SK-N-SH treated with all-trans-retinoic acid at 6 μM for 48 hours (cell line): ENCODE measurements at regions not wholly inside any gene's neighbourhood (a gene's known extent, or its start where the extent isn't known, plus 50 kb on each side); places are given as distances from the start of the nearest gene placed in this dataset.

Source experiments
- ATAC-seq: fragments of 200-7000 bp; cut with Tn5 transposase; 3 replicates; pipeline ENCODE4 v1.9.1; 2020; ENCODE audit warnings: mild to moderate bottlenecking, moderate library complexity
- ARNTL ChIP-seq: fragments of 450-650 bp; formaldehyde crosslinking; IDR thresholded peaks from 2 replicates; pipeline ENCODE4 v1.5.0; 2020; ENCODE audit warnings: low read depth, mild to moderate bottlenecking, moderate library complexity, borderline replicate concordance
- BACH2 ChIP-seq: fragments of 250-450 bp; sonication (Bioruptor Pico); IDR thresholded peaks from 2 replicates; pipeline ENCODE4 v1.9.0; 2021; ENCODE audit warnings: mild to moderate bottlenecking, borderline replicate concordance
- CREB5 ChIP-seq: fragments of 250-450 bp; sonication (Bioruptor Pico); IDR thresholded peaks from 2 replicates; pipeline ENCODE4 v1.5.1; 2020; ENCODE audit warnings: low read depth, mild to moderate bottlenecking, moderate library complexity
- CSDC2 ChIP-seq: fragments of 250-450 bp; sonication (Bioruptor Pico); IDR thresholded peaks from 2 replicates; pipeline ENCODE4 v1.5.0; 2020; ENCODE audit warnings: mild to moderate bottlenecking, moderate library complexity
- CSRNP3 ChIP-seq: fragments of 250-450 bp; sonication (Bioruptor Pico); IDR thresholded peaks from 2 replicates; pipeline ENCODE4 v1.5.1; 2021; ENCODE audit warnings: mild to moderate bottlenecking, moderate library complexity
- ESRRG ChIP-seq: fragments of 250-450 bp; sonication (Bioruptor Pico); IDR thresholded peaks from 2 replicates; pipeline ENCODE4 v1.6.1; 2021; ENCODE audit warnings: mild to moderate bottlenecking
- GLIS3 ChIP-seq: fragments of 250-450 bp; sonication (Bioruptor Pico); IDR thresholded peaks from 2 replicates; pipeline ENCODE4 v1.5.0; 2020; ENCODE audit warnings: mild to moderate bottlenecking, moderate library complexity
- ISL1 ChIP-seq: fragments of 250-450 bp; sonication (Bioruptor Pico); IDR thresholded peaks from 2 replicates; pipeline ENCODE4 v2.1.2; 2022; ENCODE audit warnings: mild to moderate bottlenecking, moderate library complexity
- PPARA ChIP-seq: fragments of 250-450 bp; sonication (Bioruptor Pico); IDR thresholded peaks from 2 replicates; pipeline ENCODE4 v1.5.0; 2020; ENCODE audit warnings: mild to moderate bottlenecking, borderline replicate concordance
- RARB ChIP-seq: fragments of 250-450 bp; sonication (Bioruptor Pico); IDR thresholded peaks from 2 replicates; pipeline ENCODE4 v1.8.0; 2021; ENCODE audit warnings: mild to moderate bottlenecking, moderate library complexity
- SNAI2 ChIP-seq: fragments of 250-450 bp; sonication (Bioruptor Pico); IDR thresholded peaks from 2 replicates; pipeline ENCODE4 v1.5.0; 2020; ENCODE audit warnings: mild to moderate bottlenecking, moderate library complexity
- TCF4 ChIP-seq: fragments of 250-450 bp; sonication (Bioruptor Pico); IDR thresholded peaks from 2 replicates; pipeline ENCODE4 v1.8.0; 2021; ENCODE audit warnings: mild to moderate bottlenecking, moderate library complexity, borderline replicate concordance
- TOX ChIP-seq: fragments of 250-450 bp; sonication (Bioruptor Pico); IDR thresholded peaks from 2 replicates; pipeline ENCODE4 v1.8.0; 2021; ENCODE audit warnings: mild to moderate bottlenecking, moderate library complexity, borderline replicate concordance
- TSHZ2 ChIP-seq: fragments of 250-450 bp; sonication (Bioruptor Pico); IDR thresholded peaks from 2 replicates; pipeline ENCODE4 v1.5.0; 2020; ENCODE audit warnings: mild to moderate bottlenecking, moderate library complexity
- ZC3H10 ChIP-seq: fragments of 250-450 bp; sonication (Bioruptor Pico); IDR thresholded peaks from 2 replicates; pipeline ENCODE4 v1.5.1; 2021; ENCODE audit warnings: mild to moderate bottlenecking, moderate library complexity
- ZFP3 ChIP-seq: fragments of 250-450 bp; sonication (Bioruptor Pico); IDR thresholded peaks from 2 replicates; pipeline ENCODE4 v1.5.0; 2020; ENCODE audit warnings: mild to moderate bottlenecking, moderate library complexity
- ZFP30 ChIP-seq: fragments of 450-650 bp; formaldehyde crosslinking; IDR thresholded peaks from 2 replicates; pipeline ENCODE4 v1.5.0; 2022; ENCODE audit warnings: mild to moderate bottlenecking, moderate library complexity
- ZNF565 ChIP-seq: fragments of 450-650 bp; formaldehyde crosslinking; conservative IDR thresholded peaks from 2 replicates; pipeline ENCODE4 v1.5.0; 2020; ENCODE audit warnings: low read depth, mild to moderate bottlenecking, moderate library complexity
- ZNF70 ChIP-seq: fragments of 450-650 bp; formaldehyde crosslinking; IDR thresholded peaks from 2 replicates; pipeline ENCODE4 v1.5.0; 2020; ENCODE audit warnings: mild to moderate bottlenecking, moderate library complexity
- ZNF8 ChIP-seq: fragments of 450-650 bp; formaldehyde crosslinking; IDR thresholded peaks from 2 replicates; pipeline ENCODE4 v1.5.0; 2020; ENCODE audit warnings: mild to moderate bottlenecking, moderate library complexity
- TF ChIP-seq, protein P1 (sequence below): fragments of 250-450 bp; sonication (Bioruptor Pico); IDR thresholded peaks from 2 replicates; pipeline ENCODE4 v1.8.0; 2021; ENCODE audit warnings: low read depth, mild to moderate bottlenecking, moderate library complexity, borderline replicate concordance

GRCh38 chr4:89528526-89529133 is 221.0 kb upstream of the GPRIN3 start:
- ATAC-seq, result no peak
- TF ChIP-seq BACH2 (CRISPR knock-in tag) (no peak), ZNF8 (CRISPR knock-in tag) (no peak), ZNF565 (CRISPR knock-in tag) (no peak), ZC3H10 (no peak), ESRRG (CRISPR knock-in tag) (no peak), GLIS3 (CRISPR knock-in tag) (no peak), ZNF70 (CRISPR knock-in tag) (no peak), TOX (no peak), ZFP3 (CRISPR knock-in tag) (no peak), PPARA (CRISPR knock-in tag) (no peak), TCF4 (no peak), ZFP30 (CRISPR knock-in tag) (no peak), CSDC2 (CRISPR knock-in tag) (no peak), TSHZ2 (CRISPR knock-in tag) (no peak), SNAI2 (CRISPR knock-in tag) (no peak)
- TF ChIP-seq, protein P1, sequence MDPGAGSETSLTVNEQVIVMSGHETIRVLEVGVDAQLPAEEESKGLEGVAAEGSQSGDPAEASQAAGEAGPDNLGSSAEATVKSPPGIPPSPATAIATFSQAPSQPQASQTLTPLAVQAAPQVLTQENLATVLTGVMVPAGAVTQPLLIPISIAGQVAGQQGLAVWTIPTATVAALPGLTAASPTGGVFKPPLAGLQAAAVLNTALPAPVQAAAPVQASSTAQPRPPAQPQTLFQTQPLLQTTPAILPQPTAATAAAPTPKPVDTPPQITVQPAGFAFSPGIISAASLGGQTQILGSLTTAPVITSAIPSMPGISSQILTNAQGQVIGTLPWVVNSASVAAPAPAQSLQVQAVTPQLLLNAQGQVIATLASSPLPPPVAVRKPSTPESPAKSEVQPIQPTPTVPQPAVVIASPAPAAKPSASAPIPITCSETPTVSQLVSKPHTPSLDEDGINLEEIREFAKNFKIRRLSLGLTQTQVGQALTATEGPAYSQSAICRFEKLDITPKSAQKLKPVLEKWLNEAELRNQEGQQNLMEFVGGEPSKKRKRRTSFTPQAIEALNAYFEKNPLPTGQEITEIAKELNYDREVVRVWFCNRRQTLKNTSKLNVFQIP (CRISPR knock-in tag), result no peak

DNA sequence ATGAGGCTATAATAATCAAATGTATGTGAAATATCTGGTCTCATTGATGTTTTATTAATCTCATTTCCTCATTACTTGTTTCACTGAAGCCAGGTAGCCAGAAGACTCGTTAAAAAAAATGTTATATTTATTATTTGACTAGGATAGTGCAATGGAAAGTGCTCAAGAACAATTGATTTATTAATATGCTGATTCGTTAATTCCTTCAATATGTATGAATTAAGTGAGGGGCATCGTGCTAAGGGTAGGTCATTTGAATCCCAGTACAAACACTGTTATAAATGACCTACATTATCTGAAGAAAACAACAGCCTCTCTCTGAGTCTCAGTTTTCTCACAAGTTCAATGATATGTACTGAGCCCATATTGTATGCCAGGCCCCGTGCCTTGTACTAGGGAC is 214.2 kb upstream of the GPRIN3 start:
- ATAC-seq, result no peak
- TF ChIP-seq ARNTL (CRISPR knock-in tag) (no peak), SNAI2 (CRISPR knock-in tag) (no peak), CSDC2 (CRISPR knock-in tag) (no peak), ESRRG (CRISPR knock-in tag) (no peak), ZNF565 (CRISPR knock-in tag) (no peak), ZNF70 (CRISPR knock-in tag) (no peak), CREB5 (CRISPR knock-in tag) (no peak), TSHZ2 (CRISPR knock-in tag) (no peak), CSRNP3 (CRISPR knock-in tag) (no peak), ISL1 (CRISPR knock-in tag) (no peak)

DNA sequence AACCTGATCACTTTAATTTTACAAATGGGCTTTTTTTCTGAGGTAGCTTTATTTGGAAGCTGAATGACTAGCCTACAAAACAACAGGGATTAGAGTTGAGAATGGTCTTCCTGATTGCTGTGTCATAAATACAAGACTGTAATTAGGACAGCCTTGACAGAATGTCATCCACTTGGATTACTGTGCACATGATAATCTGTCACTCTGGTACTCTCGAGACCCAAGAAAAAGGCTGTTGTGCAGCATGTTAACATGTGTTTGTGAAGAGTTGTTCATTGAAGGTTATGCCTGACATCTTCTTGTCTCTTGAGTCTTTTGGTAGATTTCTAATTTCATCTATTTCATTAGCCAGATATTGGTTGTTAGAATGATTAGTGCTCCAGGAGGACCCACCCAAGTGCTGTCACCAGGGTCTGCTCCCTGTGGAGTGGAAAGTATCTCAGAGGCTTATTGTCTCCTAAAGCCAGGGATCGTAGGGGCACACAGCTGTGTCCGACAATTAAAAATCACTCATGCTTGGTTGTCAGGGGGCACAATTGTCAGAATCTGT is 212.2 kb upstream of the GPRIN3 start:
- ATAC-seq, result no peak
- no peak for TF ChIP-seq TOX
- no peak for TF ChIP-seq TSHZ2 (CRISPR knock-in tag)
- no peak for TF ChIP-seq ZFP3 (CRISPR knock-in tag)
- TF ChIP-seq, protein P1 (CRISPR knock-in tag), result no peak
- no peak for TF ChIP-seq PPARA (CRISPR knock-in tag)
- TF ChIP-seq ZNF8 (CRISPR knock-in tag), result no peak
- TF ChIP-seq ZC3H10, result no peak
- TF ChIP-seq GLIS3 (CRISPR knock-in tag), result no peak
- TF ChIP-seq ESRRG (CRISPR knock-in tag), result no peak
- no peak for TF ChIP-seq RARB
- no peak for TF ChIP-seq ARNTL (CRISPR knock-in tag)
- no peak for TF ChIP-seq BACH2 (CRISPR knock-in tag)
